HepG2 (cell line): ENCODE measurements at regions not wholly inside any gene's neighbourhood (a gene's known extent, or its start where the extent isn't known, plus 50 kb on each side); places are given as distances from the start of the nearest gene placed in this dataset.

Experiments
- ATAC-seq: fragments of 200-7000 bp; cut with Tn5 transposase; 3 replicates; pipeline ENCODE4 v1.9.1; 2020; ENCODE audit warnings: mild to moderate bottlenecking, moderate library complexity
- BruUV-seq: library from RNA; stranded (reverse); fragments of 400-500 nt; replicated peaks from 2 replicates; lab custom pipeline; 2021; lab: Mats Ljungman, UMichigan
- CTCF ChIA-PET: fragments of 300-600 bp; formaldehyde crosslinking; extraction: SDS; loops from one replicate; lab custom pipeline; 2021; ENCODE audit warnings: low total read pairs, inconsistent platforms, low intra/inter-chr PET ratio; lab: Yijun Ruan, JAX
- POLR2A ChIA-PET: fragments of 350-600 bp; sonication (Branson Sonifier 250); formaldehyde crosslinking; loops from one replicate; lab custom pipeline; 2020; ENCODE audit warnings: antibody characterized with exemption, inconsistent platforms; lab: Yijun Ruan, JAX
- DNase-seq: peaks from one replicate; pipeline ENCODE4 v3.0.0-alpha.2; 2015; ENCODE audit warnings: low spot score
- FAIRE-seq: peaks from 3 replicates; lab custom pipeline; 2011; peaks lifted over from hg19 to GRCh38; lab: Jason Lieb, UNC
- H2AFZ ChIP-seq: one replicate; pipeline ENCODE4 v1.6.1; 2011; ENCODE audit warnings: low read length, inconsistent platforms
- H3K27ac ChIP-seq: fragments of 300-600 bp; 3 replicates; pipeline ENCODE4 v1.8.0; 2011; ENCODE audit warnings: mixed run types, mild to moderate bottlenecking, mixed read lengths, low read length, inconsistent platforms; ENCODE audit not compliant: insufficient read depth; ENCODE audit errors: extremely low read length
- H3K27me3 ChIP-seq, 2 experiments: fragments of 200-600 bp in 1 of 2; 2 replicates in 1 of 2; 3 replicates in 1 of 2; pipeline versions ENCODE4 v1.6.0 to v1.8.0; 2011; ENCODE audit warnings: low read length in 2 of 2, mild to moderate bottlenecking in 2 of 2, moderate library complexity in 2 of 2, inconsistent platforms in 1 of 2; ENCODE audit not compliant: insufficient read depth in 2 of 2, control insufficient read depth in 1 of 2
- H3K36me3 ChIP-seq, 2 experiments: fragments of 200-600 bp in 1 of 2; replicated peaks in 1 of 2; 2 replicates in 1 of 2; 3 replicates in 1 of 2; pipeline versions ENCODE4 v1.5.1 to v1.8.0; 2011; ENCODE audit warnings: low read length in 2 of 2, inconsistent platforms in 1 of 2; ENCODE audit not compliant: insufficient read depth in 2 of 2, control insufficient read depth in 1 of 2
- H3K4me1 ChIP-seq: 2 replicates; pipeline ENCODE4 v1.5.1; 2012; ENCODE audit warnings: low read length, inconsistent platforms; ENCODE audit not compliant: insufficient read depth
- H3K4me2 ChIP-seq: 2 replicates; pipeline ENCODE4 v1.6.0; 2011; ENCODE audit warnings: low read depth, low read length, inconsistent platforms
- H3K4me3 ChIP-seq, 3 experiments: fragments of 200-600 bp in 1 of 3; sonication (generic), shearing (Covaris generic) in 1 of 3; replicated peaks in 1 of 3; 2 replicates each; pipeline ENCODE4 v1.5.1; 2011 to 2016; ENCODE audit warnings: low read length in 3 of 3, inconsistent platforms in 2 of 3, low read depth in 2 of 3, mild to moderate bottlenecking in 2 of 3, control low read depth in 1 of 3, mixed read lengths in 1 of 3; ENCODE audit not compliant: insufficient read depth in 1 of 3
- H3K79me2 ChIP-seq: one replicate; pipeline ENCODE4 v1.6.1; 2011; ENCODE audit warnings: low read length, inconsistent platforms; ENCODE audit not compliant: insufficient read depth
- H3K9ac ChIP-seq: 2 replicates; pipeline ENCODE4 v1.6.0; 2011; ENCODE audit warnings: mild to moderate bottlenecking, low read depth, low read length, inconsistent platforms; ENCODE audit not compliant: insufficient read depth
- H3K9me3 ChIP-seq: 2 replicates; pipeline ENCODE4 v1.5.1; 2012; ENCODE audit warnings: mild to moderate bottlenecking, low read length
- H4K20me1 ChIP-seq: 2 replicates; pipeline ENCODE4 v1.6.0; 2011; ENCODE audit warnings: inconsistent platforms, mild to moderate bottlenecking, low read length, moderate library complexity; ENCODE audit not compliant: insufficient read depth
- NFIB ChIP-seq: sonication (generic); formaldehyde crosslinking; IDR thresholded peaks from 2 replicates; pipeline ENCODE4 v1.9.0; 2021; ENCODE audit warnings: missing genetic modification reagents, mild to moderate bottlenecking, borderline replicate concordance
- PHF20 ChIP-seq: sonication (generic); formaldehyde crosslinking; IDR thresholded peaks from 2 replicates; pipeline ENCODE4 v1.5.0; 2020; ENCODE audit warnings: mild to moderate bottlenecking, missing genetic modification reagents
- TBL1XR1 ChIP-seq: fragments of 150-350 bp; IDR thresholded peaks from 2 replicates; pipeline ENCODE4 v1.6.1; 2014; ENCODE audit warnings: borderline replicate concordance, low read length; ENCODE audit not compliant: partially characterized antibody
- ZNF17 ChIP-seq: sonication (generic); formaldehyde crosslinking; IDR thresholded peaks from 2 replicates; pipeline ENCODE4 v1.5.0; 2020; ENCODE audit warnings: mild to moderate bottlenecking, missing genetic modification reagents
- ZNF484 ChIP-seq: sonication (generic); formaldehyde crosslinking; IDR thresholded peaks from 2 replicates; pipeline ENCODE4 v1.5.1; 2020; ENCODE audit warnings: mild to moderate bottlenecking, low read depth, missing genetic modification reagents, borderline replicate concordance
- ZSCAN30 ChIP-seq: sonication (generic); formaldehyde crosslinking; IDR thresholded peaks from 2 replicates; pipeline ENCODE4 v1.5.0; 2020; ENCODE audit warnings: mild to moderate bottlenecking, missing genetic modification reagents
- WGBS: methylation state at CpG from one replicate; pipeline ENCODE4 v1.1.6; 2017; ENCODE audit warnings: low lambda C conversion rate; 5-methylcytosine and 5-hydroxymethylcytosine counted together
- in situ Hi-C: cut with HindIII; loops from 2 replicates; pipeline ENCODE4 v1.10.0; 2017; ENCODE audit warnings: low pct_unique_long_range_greater_than_20kb; ENCODE audit not compliant: extremely low pct_ligation_motif_present
- intact Hi-C: fragments of 100-400 bp; cut with micrococcal nuclease; formaldehyde crosslinking; loops from one replicate; pipeline ENCODE4 v1.10.0; 2022; ENCODE audit not compliant: unreplicated experiment
- TF ChIP-seq, protein P1 (sequence below): sonication (generic); formaldehyde crosslinking; IDR thresholded peaks from one replicate; pipeline ENCODE4 v1.5.1; 2020; ENCODE audit warnings: mild to moderate bottlenecking, missing genetic modification reagents; ENCODE audit errors: not compliant biosample characterization
- TF ChIP-seq, protein P2 (sequence below): sonication (generic); formaldehyde crosslinking; IDR thresholded peaks from 2 replicates; pipeline ENCODE4 v1.5.1; 2020; ENCODE audit warnings: mild to moderate bottlenecking, missing genetic modification reagents, borderline replicate concordance

DNA sequence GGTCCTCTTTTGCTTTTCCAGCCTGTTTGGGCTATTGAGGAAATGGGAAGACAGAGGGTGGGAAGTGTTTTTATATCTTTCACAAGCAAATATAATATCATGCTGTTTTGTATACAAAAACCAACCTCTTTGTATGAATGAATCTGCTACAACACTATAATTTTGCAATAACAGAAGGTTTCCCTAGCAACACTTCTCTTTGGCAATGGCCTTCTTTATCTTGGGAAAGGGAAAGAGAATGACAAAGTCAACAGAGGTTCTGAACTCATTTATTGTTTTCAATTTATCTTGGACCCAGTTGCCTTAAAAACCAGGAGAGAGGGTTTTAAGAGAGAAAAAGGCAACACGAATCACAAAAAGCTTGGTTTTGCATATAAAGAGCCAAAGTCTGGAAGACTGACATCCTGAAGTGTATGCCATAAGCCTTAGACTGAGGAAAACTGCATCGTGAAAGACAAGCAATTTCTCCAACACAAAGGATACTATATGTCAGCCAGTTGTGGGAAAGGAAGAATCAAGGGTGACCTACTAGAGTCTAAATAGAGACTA lies 121.8 kb upstream of the FAM241A start (continued):
- TF ChIP-seq, protein P1, sequence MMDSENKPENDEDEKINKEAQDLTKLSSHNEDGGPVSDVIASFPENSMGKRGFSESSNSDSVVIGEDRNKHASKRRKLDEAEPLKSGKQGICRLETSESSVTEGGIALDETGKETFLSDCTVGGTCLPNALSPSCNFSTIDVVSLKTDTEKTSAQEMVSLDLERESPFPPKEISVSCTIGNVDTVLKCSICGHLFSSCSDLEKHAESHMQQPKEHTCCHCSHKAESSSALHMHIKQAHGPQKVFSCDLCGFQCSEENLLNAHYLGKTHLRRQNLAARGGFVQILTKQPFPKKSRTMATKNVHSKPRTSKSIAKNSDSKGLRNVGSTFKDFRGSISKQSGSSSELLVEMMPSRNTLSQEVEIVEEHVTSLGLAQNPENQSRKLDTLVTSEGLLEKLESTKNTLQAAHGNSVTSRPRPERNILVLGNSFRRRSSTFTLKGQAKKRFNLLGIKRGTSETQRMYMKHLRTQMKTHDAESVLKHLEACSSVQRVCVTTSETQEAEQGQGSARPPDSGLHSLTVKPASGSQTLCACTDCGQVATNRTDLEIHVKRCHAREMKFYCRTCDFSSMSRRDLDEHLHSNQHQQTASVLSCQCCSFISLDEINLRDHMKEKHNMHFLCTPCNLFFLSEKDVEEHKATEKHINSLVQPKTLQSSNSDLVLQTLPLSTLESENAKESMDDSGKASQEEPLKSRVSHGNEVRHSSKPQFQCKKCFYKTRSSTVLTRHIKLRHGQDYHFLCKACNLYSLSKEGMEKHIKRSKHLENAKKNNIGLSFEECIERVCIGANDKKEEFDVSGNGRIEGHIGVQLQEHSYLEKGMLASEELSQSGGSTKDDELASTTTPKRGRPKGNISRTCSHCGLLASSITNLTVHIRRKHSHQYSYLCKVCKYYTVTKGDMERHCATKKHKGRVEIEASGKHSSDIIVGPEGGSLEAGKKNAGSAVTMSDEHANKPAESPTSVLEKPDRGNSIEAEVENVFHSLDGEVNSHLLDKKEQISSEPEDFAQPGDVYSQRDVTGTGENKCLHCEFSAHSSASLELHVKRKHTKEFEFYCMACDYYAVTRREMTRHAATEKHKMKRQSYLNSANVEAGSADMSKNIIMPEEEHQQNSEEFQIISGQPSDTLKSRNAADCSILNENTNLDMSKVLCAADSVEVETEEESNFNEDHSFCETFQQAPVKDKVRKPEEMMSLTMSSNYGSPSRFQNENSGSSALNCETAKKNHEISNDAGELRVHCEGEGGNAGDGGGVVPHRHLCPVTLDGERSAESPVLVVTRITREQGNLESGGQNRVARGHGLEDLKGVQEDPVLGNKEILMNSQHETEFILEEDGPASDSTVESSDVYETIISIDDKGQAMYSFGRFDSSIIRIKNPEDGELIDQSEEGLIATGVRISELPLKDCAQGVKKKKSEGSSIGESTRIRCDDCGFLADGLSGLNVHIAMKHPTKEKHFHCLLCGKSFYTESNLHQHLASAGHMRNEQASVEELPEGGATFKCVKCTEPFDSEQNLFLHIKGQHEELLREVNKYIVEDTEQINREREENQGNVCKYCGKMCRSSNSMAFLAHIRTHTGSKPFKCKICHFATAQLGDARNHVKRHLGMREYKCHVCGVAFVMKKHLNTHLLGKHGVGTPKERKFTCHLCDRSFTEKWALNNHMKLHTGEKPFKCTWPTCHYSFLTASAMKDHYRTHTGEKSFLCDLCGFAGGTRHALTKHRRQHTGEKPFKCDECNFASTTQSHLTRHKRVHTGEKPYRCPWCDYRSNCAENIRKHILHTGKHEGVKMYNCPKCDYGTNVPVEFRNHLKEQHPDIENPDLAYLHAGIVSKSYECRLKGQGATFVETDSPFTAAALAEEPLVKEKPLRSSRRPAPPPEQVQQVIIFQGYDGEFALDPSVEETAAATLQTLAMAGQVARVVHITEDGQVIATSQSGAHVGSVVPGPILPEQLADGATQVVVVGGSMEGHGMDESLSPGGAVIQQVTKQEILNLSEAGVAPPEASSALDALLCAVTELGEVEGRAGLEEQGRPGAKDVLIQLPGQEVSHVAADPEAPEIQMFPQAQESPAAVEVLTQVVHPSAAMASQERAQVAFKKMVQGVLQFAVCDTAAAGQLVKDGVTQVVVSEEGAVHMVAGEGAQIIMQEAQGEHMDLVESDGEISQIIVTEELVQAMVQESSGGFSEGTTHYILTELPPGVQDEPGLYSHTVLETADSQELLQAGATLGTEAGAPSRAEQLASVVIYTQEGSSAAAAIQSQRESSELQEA, result no peak
- TF ChIP-seq PHF20 (CRISPR knock-in tag), result no peak

DNA sequence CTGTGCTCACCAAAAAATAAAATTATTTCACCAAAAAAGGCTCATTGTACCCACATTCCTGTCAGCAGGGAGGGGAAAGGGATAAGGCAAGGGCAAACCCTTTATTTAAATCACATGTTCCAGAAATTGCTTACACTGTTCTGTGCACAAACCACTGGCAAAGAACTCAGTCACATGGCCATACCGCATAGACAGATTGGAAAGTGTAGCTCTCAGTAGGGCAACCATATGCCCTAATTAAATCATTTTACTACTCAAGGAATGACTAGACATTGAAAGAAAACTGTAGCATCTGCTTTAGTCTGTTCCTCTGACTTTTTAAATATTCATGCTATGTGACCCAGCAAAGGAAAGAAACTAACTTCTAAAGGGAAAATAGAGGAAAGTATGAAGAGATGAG lies 119.2 kb upstream of the FAM241A start:
- H3K9ac ChIP-seq, result no peak overlapping the region
- H2AFZ ChIP-seq, result no peak overlapping the region
- no TSS peak for BruUV-seq
- no peak overlapping the region for H3K27ac ChIP-seq
- intact Hi-C loops, result no loop called here
- H3K79me2 ChIP-seq, result no peaks in the 10 kb centered on the region
- CTCF ChIA-PET, result no interaction called here
- WGBS, result 56% methylated on average over 1 of the region's 1 CpG
- no peaks in the 10 kb centered on the region for H4K20me1 ChIP-seq
- H3K4me3 ChIP-seq, result no peak overlapping the region
- ATAC-seq (no peak), FAIRE-seq (no peak), DNase-seq (no peak)
- no peaks in the 10 kb centered on the region for H3K36me3 ChIP-seq
- no peak for TF ChIP-seq NFIB (CRISPR knock-in tag)
- TF ChIP-seq, protein P2, sequence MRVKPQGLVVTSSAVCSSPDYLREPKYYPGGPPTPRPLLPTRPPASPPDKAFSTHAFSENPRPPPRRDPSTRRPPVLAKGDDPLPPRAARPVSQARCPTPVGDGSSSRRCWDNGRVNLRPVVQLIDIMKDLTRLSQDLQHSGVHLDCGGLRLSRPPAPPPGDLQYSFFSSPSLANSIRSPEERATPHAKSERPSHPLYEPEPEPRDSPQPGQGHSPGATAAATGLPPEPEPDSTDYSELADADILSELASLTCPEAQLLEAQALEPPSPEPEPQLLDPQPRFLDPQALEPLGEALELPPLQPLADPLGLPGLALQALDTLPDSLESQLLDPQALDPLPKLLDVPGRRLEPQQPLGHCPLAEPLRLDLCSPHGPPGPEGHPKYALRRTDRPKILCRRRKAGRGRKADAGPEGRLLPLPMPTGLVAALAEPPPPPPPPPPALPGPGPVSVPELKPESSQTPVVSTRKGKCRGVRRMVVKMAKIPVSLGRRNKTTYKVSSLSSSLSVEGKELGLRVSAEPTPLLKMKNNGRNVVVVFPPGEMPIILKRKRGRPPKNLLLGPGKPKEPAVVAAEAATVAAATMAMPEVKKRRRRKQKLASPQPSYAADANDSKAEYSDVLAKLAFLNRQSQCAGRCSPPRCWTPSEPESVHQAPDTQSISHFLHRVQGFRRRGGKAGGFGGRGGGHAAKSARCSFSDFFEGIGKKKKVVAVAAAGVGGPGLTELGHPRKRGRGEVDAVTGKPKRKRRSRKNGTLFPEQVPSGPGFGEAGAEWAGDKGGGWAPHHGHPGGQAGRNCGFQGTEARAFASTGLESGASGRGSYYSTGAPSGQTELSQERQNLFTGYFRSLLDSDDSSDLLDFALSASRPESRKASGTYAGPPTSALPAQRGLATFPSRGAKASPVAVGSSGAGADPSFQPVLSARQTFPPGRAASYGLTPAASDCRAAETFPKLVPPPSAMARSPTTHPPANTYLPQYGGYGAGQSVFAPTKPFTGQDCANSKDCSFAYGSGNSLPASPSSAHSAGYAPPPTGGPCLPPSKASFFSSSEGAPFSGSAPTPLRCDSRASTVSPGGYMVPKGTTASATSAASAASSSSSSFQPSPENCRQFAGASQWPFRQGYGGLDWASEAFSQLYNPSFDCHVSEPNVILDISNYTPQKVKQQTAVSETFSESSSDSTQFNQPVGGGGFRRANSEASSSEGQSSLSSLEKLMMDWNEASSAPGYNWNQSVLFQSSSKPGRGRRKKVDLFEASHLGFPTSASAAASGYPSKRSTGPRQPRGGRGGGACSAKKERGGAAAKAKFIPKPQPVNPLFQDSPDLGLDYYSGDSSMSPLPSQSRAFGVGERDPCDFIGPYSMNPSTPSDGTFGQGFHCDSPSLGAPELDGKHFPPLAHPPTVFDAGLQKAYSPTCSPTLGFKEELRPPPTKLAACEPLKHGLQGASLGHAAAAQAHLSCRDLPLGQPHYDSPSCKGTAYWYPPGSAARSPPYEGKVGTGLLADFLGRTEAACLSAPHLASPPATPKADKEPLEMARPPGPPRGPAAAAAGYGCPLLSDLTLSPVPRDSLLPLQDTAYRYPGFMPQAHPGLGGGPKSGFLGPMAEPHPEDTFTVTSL (CRISPR knock-in tag), result no peak
- no peak for TF ChIP-seq ZSCAN30 (CRISPR knock-in tag)
- TF ChIP-seq ZNF484 (CRISPR knock-in tag), result no peak
- TF ChIP-seq TBL1XR1, result no peak
- TF ChIP-seq ZNF17 (CRISPR knock-in tag), result no peak
- H3K4me1 ChIP-seq, result no peaks in the 10 kb centered on the region
- POLR2A ChIA-PET, result no interaction called here
- no peaks in the 10 kb centered on the region for H3K9me3 ChIP-seq
- H3K4me2 ChIP-seq, result no peak overlapping the region
- no peaks in the 10 kb centered on the region for H3K27me3 ChIP-seq
- in situ Hi-C loops, result no loop called here
